ENCODE measurements at regions not wholly inside any gene's neighbourhood (a gene's known extent, or its start where the extent isn't known, plus 50 kb on each side); places are given as distances from the start of the nearest gene placed in this dataset.

DNA sequence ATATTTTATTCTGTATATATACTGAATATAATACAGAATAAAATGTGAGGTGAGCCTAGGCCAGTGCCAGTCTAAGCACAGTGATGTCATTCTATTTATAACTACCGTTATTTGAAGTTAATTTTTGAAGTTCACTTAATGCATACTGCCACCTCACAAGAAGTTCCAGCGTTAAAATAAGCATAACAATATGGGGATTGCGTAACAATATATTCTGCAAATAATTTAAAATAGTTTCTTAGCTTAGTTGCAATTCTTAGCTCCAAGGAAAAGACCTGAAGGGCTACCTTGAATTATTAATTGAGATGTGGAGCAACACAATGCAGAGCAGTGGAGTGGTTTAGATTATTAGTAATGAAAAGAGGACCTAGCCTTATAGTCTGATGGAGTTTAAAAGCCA, 390.5 kb upstream of the ROBO1 start:
- DNase-seq, result no peak
- Histone ChIP-seq H3K27ac (ENCODE audit: low read length) (no peak overlapping the region), H3K79me2 (ENCODE audit: low read length) (no peaks in the 10 kb centered on the region), H3K9me2 (replicated peaks; ENCODE audit: insufficient read depth, low read length) (no peaks in the 10 kb centered on the region), H3K36me3 (ENCODE audit: insufficient read depth, low read length) (no peaks in the 10 kb centered on the region), H3K27me3 (ENCODE audit: low read length) (no peaks in the 10 kb centered on the region), H4K20me1 (ENCODE audit: insufficient read depth, low read depth, low read length) (no peaks in the 10 kb centered on the region), H3K9me3 (ENCODE audit: low read length) (no peaks in the 10 kb centered on the region), H3K4me1 (ENCODE audit: low read length) (no peaks in the 10 kb centered on the region), H3K9ac (ENCODE audit: low read length) (no peak overlapping the region), H3K4me2 (ENCODE audit: low read depth, low read length, poor library complexity, severe bottlenecking) (no peak overlapping the region), H3K4me3 (ENCODE audit: low read length) (no peak overlapping the region), H2AFZ (ENCODE audit: low read length) (no peak overlapping the region)

GRCh38 chr3:80157546-80157945, 389.7 kb upstream of the ROBO1 start:
- no peaks in the 10 kb centered on the region for H3K9me2 ChIP-seq (replicated peaks; ENCODE audit: insufficient read depth, low read length)
- no peaks in the 10 kb centered on the region for H3K79me2 ChIP-seq (ENCODE audit: low read length)
- no peaks in the 10 kb centered on the region for H3K27me3 ChIP-seq (ENCODE audit: low read length)
- no peak overlapping the region for H3K4me3 ChIP-seq (ENCODE audit: low read length)
- no peak overlapping the region for H2AFZ ChIP-seq (ENCODE audit: low read length)
- no peak overlapping the region for H3K4me2 ChIP-seq (ENCODE audit: low read depth, low read length, poor library complexity, severe bottlenecking)
- H3K36me3 ChIP-seq (ENCODE audit: insufficient read depth, low read length), result no peaks in the 10 kb centered on the region
- no peak for DNase-seq
- H4K20me1 ChIP-seq (ENCODE audit: insufficient read depth, low read depth, low read length), result no peaks in the 10 kb centered on the region
- H3K9ac ChIP-seq (ENCODE audit: low read length), result no peak overlapping the region
- no peaks in the 10 kb centered on the region for H3K9me3 ChIP-seq (ENCODE audit: low read length)
- H3K4me1 ChIP-seq (ENCODE audit: low read length), result no peaks in the 10 kb centered on the region
- no peak overlapping the region for H3K27ac ChIP-seq (ENCODE audit: low read length)

GRCh38 chr3:80152692-80153091, 384.9 kb upstream of the ROBO1 start:
- Histone ChIP-seq H3K9me2 (replicated peaks; ENCODE audit: insufficient read depth, low read length) (no peaks in the 10 kb centered on the region), H3K4me1 (ENCODE audit: low read length) (no peaks in the 10 kb centered on the region), H4K20me1 (ENCODE audit: insufficient read depth, low read depth, low read length) (no peaks in the 10 kb centered on the region), H3K36me3 (ENCODE audit: insufficient read depth, low read length) (no peaks in the 10 kb centered on the region), H3K9ac (ENCODE audit: low read length) (no peak overlapping the region), H2AFZ (ENCODE audit: low read length) (no peak overlapping the region), H3K4me2 (ENCODE audit: low read depth, low read length, poor library complexity, severe bottlenecking) (no peak overlapping the region), H3K79me2 (ENCODE audit: low read length) (no peaks in the 10 kb centered on the region), H3K27ac (ENCODE audit: low read length) (no peak overlapping the region), H3K9me3 (ENCODE audit: low read length) (no peaks in the 10 kb centered on the region), H3K4me3 (ENCODE audit: low read length) (no peak overlapping the region), H3K27me3 (ENCODE audit: low read length) (no peaks in the 10 kb centered on the region)
- no peak for DNase-seq

DNA sequence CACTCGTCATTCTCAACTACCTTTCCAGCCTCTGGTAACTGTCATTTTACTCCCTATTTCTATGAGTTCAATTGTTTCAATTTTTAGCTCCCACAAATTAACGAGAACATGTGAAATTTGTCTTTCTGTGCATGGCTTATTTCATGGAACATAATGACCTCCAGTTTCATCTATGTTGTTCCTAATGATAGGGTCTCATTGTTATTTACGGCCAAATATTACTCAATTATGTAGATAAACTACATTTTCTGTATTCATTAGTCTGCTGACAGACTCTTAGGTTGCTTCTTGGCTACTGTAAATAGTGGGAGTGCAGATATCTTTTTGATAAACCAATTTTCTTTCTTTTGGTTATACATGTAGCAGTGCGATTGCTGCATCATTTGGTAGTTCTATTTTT, 374.9 kb upstream of the ROBO1 start:
- Histone ChIP-seq H4K20me1 (ENCODE audit: insufficient read depth, low read depth, low read length) (no peaks in the 10 kb centered on the region), H3K27me3 (ENCODE audit: low read length) (no peaks in the 10 kb centered on the region), H2AFZ (ENCODE audit: low read length) (no peak overlapping the region), H3K9ac (ENCODE audit: low read length) (no peak overlapping the region), H3K79me2 (ENCODE audit: low read length) (no peaks in the 10 kb centered on the region), H3K36me3 (ENCODE audit: insufficient read depth, low read length) (no peaks in the 10 kb centered on the region), H3K4me3 (ENCODE audit: low read length) (no peak overlapping the region), H3K9me3 (ENCODE audit: low read length) (no peaks in the 10 kb centered on the region), H3K4me2 (ENCODE audit: low read depth, low read length, poor library complexity, severe bottlenecking) (no peak overlapping the region), H3K27ac (ENCODE audit: low read length) (no peak overlapping the region), H3K4me1 (ENCODE audit: low read length) (no peaks in the 10 kb centered on the region), H3K9me2 (replicated peaks; ENCODE audit: insufficient read depth, low read length) (no peaks in the 10 kb centered on the region)
- DNase-seq, result no peak

DNA sequence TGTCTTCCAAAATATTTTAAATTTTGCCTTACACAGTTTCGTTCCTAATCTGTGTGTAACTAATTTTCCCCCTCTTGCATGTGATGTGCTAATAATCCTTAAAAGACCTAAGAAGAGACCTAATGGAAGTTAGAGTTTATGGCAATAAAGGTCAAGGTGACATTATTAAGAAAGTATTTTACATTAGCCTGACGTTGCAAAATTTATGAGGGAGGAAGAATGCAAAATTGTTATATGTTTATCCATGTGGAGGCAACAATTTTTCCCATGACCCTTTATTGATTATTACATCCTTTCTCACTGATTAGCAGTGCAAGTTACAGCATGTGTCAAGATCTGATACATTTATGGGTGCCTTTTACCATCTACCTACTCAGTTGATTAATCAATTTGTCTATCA, 373.8 kb upstream of the ROBO1 start:
- Histone ChIP-seq H3K9me2 (replicated peaks; ENCODE audit: insufficient read depth, low read length) (no peaks in the 10 kb centered on the region), H3K9me3 (ENCODE audit: low read length) (no peaks in the 10 kb centered on the region), H3K27ac (ENCODE audit: low read length) (no peak overlapping the region), H3K4me1 (ENCODE audit: low read length) (no peaks in the 10 kb centered on the region), H3K4me2 (ENCODE audit: low read depth, low read length, poor library complexity, severe bottlenecking) (no peak overlapping the region), H3K27me3 (ENCODE audit: low read length) (no peaks in the 10 kb centered on the region), H2AFZ (ENCODE audit: low read length) (no peak overlapping the region), H3K9ac (ENCODE audit: low read length) (no peak overlapping the region), H3K4me3 (ENCODE audit: low read length) (no peak overlapping the region), H3K36me3 (ENCODE audit: insufficient read depth, low read length) (no peaks in the 10 kb centered on the region), H3K79me2 (ENCODE audit: low read length) (no peaks in the 10 kb centered on the region), H4K20me1 (ENCODE audit: insufficient read depth, low read depth, low read length) (no peaks in the 10 kb centered on the region)
- DNase-seq, result no peak

GRCh38 chr3:80116281-80116680, 348.5 kb upstream of the ROBO1 start:
- Histone ChIP-seq H3K27ac (ENCODE audit: low read length) (no peak overlapping the region), H3K27me3 (ENCODE audit: low read length) (no peaks in the 10 kb centered on the region), H3K79me2 (ENCODE audit: low read length) (no peaks in the 10 kb centered on the region), H2AFZ (ENCODE audit: low read length) (no peak overlapping the region), H3K4me2 (ENCODE audit: low read depth, low read length, poor library complexity, severe bottlenecking) (no peak overlapping the region), H3K9me3 (ENCODE audit: low read length) (no peaks in the 10 kb centered on the region), H3K9me2 (replicated peaks; ENCODE audit: insufficient read depth, low read length) (no peaks in the 10 kb centered on the region), H3K4me3 (ENCODE audit: low read length) (no peak overlapping the region), H3K36me3 (ENCODE audit: insufficient read depth, low read length) (no peaks in the 10 kb centered on the region), H4K20me1 (ENCODE audit: insufficient read depth, low read depth, low read length) (no peaks in the 10 kb centered on the region), H3K4me1 (ENCODE audit: low read length) (no peaks in the 10 kb centered on the region), H3K9ac (ENCODE audit: low read length) (no peak overlapping the region)
- no peak for DNase-seq

DNA sequence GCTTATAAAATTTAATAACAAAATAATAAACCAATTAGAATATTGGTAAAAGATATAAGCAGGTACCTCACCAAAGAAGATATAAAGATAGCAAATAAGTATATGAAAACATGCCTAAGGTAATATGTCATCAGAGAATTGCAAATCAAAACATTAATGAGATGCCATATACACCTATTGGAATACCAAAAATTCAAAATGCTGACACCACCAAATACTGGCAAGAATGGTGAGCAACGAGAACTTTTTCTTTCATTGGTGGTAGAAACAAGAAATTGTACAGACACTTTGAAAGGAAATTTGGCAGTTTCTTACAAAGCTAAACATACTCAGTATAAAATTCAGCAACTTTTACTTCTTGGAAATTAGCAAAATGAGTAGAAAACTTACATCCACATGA, 346.9 kb upstream of the ROBO1 start:
- H3K27ac ChIP-seq (ENCODE audit: low read length), result no peak overlapping the region
- H3K9me3 ChIP-seq (ENCODE audit: low read length), result no peaks in the 10 kb centered on the region
- H3K4me2 ChIP-seq (ENCODE audit: low read depth, low read length, poor library complexity, severe bottlenecking), result no peak overlapping the region
- H3K4me1 ChIP-seq (ENCODE audit: low read length), result no peaks in the 10 kb centered on the region
- H4K20me1 ChIP-seq (ENCODE audit: insufficient read depth, low read depth, low read length), result no peaks in the 10 kb centered on the region
- H3K4me3 ChIP-seq (ENCODE audit: low read length), result no peak overlapping the region
- DNase-seq, result no peak
- H2AFZ ChIP-seq (ENCODE audit: low read length), result no peak overlapping the region
- H3K79me2 ChIP-seq (ENCODE audit: low read length), result no peaks in the 10 kb centered on the region
- no peak overlapping the region for H3K9ac ChIP-seq (ENCODE audit: low read length)
- H3K27me3 ChIP-seq (ENCODE audit: low read length), result no peaks in the 10 kb centered on the region
- H3K9me2 ChIP-seq (replicated peaks; ENCODE audit: insufficient read depth, low read length), result no peaks in the 10 kb centered on the region
- no peaks in the 10 kb centered on the region for H3K36me3 ChIP-seq (ENCODE audit: insufficient read depth, low read length)

DNA sequence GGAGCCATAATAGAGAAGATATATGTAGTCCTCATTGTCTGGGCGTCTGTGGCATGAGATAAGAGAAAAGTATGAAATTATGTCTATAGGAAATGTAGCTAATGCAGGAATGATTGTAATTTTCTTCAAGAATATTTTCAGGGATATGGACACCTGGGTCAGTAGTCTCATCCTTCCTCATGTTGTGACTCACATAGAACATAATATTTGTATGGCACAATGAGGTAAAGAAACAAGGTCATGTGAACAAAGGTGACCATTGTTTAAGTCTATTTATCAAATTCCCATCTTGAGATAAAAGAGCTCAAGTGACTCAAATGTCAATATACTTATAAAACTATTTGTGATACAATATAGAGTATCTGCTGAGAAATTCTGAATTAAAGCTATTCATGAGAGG, 345.5 kb upstream of the ROBO1 start:
- no peaks in the 10 kb centered on the region for H3K9me3 ChIP-seq (ENCODE audit: low read length)
- H3K79me2 ChIP-seq (ENCODE audit: low read length), result no peaks in the 10 kb centered on the region
- H3K27me3 ChIP-seq (ENCODE audit: low read length), result no peaks in the 10 kb centered on the region
- H3K4me2 ChIP-seq (ENCODE audit: low read depth, low read length, poor library complexity, severe bottlenecking), result no peak overlapping the region
- no peak overlapping the region for H2AFZ ChIP-seq (ENCODE audit: low read length)
- H3K9me2 ChIP-seq (replicated peaks; ENCODE audit: insufficient read depth, low read length), result no peaks in the 10 kb centered on the region
- H3K4me3 ChIP-seq (ENCODE audit: low read length), result no peak overlapping the region
- no peak overlapping the region for H3K27ac ChIP-seq (ENCODE audit: low read length)
- H3K36me3 ChIP-seq (ENCODE audit: insufficient read depth, low read length), result no peaks in the 10 kb centered on the region
- no peak overlapping the region for H3K9ac ChIP-seq (ENCODE audit: low read length)
- no peaks in the 10 kb centered on the region for H3K4me1 ChIP-seq (ENCODE audit: low read length)
- H4K20me1 ChIP-seq (ENCODE audit: insufficient read depth, low read depth, low read length), result no peaks in the 10 kb centered on the region
- DNase-seq, result no peak

DNA sequence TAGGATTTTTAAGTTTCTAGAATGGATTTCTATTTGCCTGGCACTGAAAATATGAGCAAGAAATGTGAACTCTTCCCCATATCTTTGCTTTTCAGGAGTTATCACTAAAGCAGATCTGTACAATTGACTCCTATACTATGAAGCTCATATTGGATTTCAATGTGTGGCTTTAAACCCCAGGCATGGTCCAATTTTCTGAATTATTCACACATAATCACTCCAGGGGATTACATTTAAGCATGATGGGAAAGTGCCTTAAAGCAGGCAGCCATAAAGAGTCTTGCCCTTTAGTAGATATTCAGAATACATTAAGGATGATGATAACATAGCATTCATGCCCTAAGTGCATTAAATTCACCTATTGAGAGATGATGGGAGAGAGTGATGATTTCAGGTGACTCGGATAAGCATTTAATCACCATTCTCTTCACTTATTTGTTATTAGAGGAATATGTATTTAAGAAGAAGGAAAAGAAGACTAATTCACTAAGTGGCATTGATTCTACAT, 331.8 kb upstream of the ROBO1 start:
- Histone ChIP-seq H3K4me1 (ENCODE audit: low read length) (no peaks in the 10 kb centered on the region), H3K36me3 (ENCODE audit: insufficient read depth, low read length) (no peaks in the 10 kb centered on the region), H3K27me3 (ENCODE audit: low read length) (no peaks in the 10 kb centered on the region), H3K9ac (ENCODE audit: low read length) (no peak overlapping the region), H3K4me2 (ENCODE audit: low read depth, low read length, poor library complexity, severe bottlenecking) (no peak overlapping the region), H4K20me1 (ENCODE audit: insufficient read depth, low read depth, low read length) (no peaks in the 10 kb centered on the region), H3K9me2 (replicated peaks; ENCODE audit: insufficient read depth, low read length) (no peaks in the 10 kb centered on the region), H3K9me3 (ENCODE audit: low read length) (no peaks in the 10 kb centered on the region), H3K4me3 (ENCODE audit: low read length) (no peak overlapping the region), H3K79me2 (ENCODE audit: low read length) (no peaks in the 10 kb centered on the region), H2AFZ (ENCODE audit: low read length) (no peak overlapping the region), H3K27ac (ENCODE audit: low read length) (no peak overlapping the region)
- DNase-seq, result no peak
